Small intestine (tissue), 7 donors: ENCODE measurements at regions not wholly inside any gene's neighbourhood (a gene's known extent, or its start where the extent isn't known, plus 50 kb on each side); places are given as distances from the start of the nearest gene placed in this dataset.

ENCODE experiments used
- DNase-seq, 2 donors: peaks; one replicate each; pipeline versions ENCODE4 v3.0.0 to v3.0.0-alpha.2; 2013
- FAIRE-seq: peaks from 2 replicates; lab custom pipeline; 2012; peaks lifted over from hg19 to GRCh38; lab: Jason Lieb, UNC
- H3K27ac ChIP-seq, 3 donors: one replicate each; pipeline ENCODE4 v1.5.1; 2013; ENCODE audit warnings: low read length in 2 of 3, mild to moderate bottlenecking in 2 of 3, control low read depth in 1 of 3, inconsistent platforms in 1 of 3, low read depth in 1 of 3, moderate library complexity in 1 of 3
- H3K27me3 ChIP-seq, 3 donors: one replicate each; pipeline ENCODE4 v1.6.1; 2013; ENCODE audit warnings: low read length in 3 of 3, inconsistent platforms in 1 of 3; ENCODE audit not compliant: control insufficient read depth in 3 of 3, insufficient read depth in 3 of 3
- H3K36me3 ChIP-seq, 3 donors: one replicate each; pipeline ENCODE4 v1.6.1; 2013; ENCODE audit warnings: low read length in 3 of 3, inconsistent platforms in 1 of 3, low read depth in 1 of 3, mild to moderate bottlenecking in 1 of 3, moderate library complexity in 1 of 3; ENCODE audit not compliant: control insufficient read depth in 3 of 3, insufficient read depth in 2 of 3
- H3K4me1 ChIP-seq, 3 donors: one replicate each; pipeline ENCODE4 v1.6.1; 2013; ENCODE audit warnings: low read length in 2 of 3, inconsistent platforms in 1 of 3, low read depth in 1 of 3, mild to moderate bottlenecking in 1 of 3, moderate library complexity in 1 of 3; ENCODE audit not compliant: control insufficient read depth in 3 of 3, insufficient read depth in 2 of 3
- H3K4me3 ChIP-seq, 3 donors: one replicate each; pipeline ENCODE4 v1.5.1; 2013; ENCODE audit warnings: low read length in 3 of 3, control low read depth in 1 of 3, inconsistent platforms in 1 of 3, low read depth in 1 of 3, mild to moderate bottlenecking in 1 of 3, moderate library complexity in 1 of 3
- H3K9me3 ChIP-seq, 2 donors: one replicate each; pipeline ENCODE4 v1.6.1; 2013; ENCODE audit warnings: low read depth in 1 of 2, low read length in 1 of 2; ENCODE audit not compliant: control insufficient read depth in 2 of 2, insufficient read depth in 1 of 2
- WGBS, 3 donors: extraction: QIAGEN DNeasy Blood & Tissue Kit; methylation state at CpG; one replicate each; pipeline ENCODE4 v1.1.7; 2013; 5-methylcytosine and 5-hydroxymethylcytosine counted together
- donor health status: healthy with polysubstance abuse.
- donor health status: control.
- donor health status: control.
- donor health status: Bipolar disorder and iron deficiency.
- donor health status: healthy.

DNA sequence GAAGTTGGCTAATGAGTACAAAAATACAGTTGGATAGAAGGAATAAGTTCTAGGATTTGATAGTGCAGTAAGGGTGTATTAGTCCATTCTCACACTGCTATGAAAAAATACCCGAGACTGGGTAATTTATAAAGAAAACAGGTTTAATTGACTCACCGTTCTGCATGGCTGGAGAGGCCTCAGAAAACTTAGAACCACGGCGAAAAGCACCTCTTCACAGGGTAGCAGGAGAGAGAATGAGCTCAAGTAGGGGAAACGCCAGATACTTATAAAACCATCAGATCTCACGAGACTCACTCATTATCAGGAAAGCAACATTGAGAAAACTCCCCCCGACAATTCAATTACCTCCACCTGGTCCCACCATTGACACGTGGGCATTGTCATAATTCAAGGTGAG, 483.3 kb downstream of the TUSC7 start:
- Histone ChIP-seq H3K9me3 (no peaks in the 10 kb centered on the region), H3K27ac (no peak overlapping the region), H3K4me3 (no peak overlapping the region), H3K4me1 (no peaks in the 10 kb centered on the region), H3K36me3 (no peaks in the 10 kb centered on the region), H3K27me3 (no peaks in the 10 kb centered on the region)
- DNase-seq (no peak), FAIRE-seq (no peak)
- WGBS, 3 donors = 85 to 93% (median 89%) methylated on average over 8 of the region's 8 CpGs

DNA sequence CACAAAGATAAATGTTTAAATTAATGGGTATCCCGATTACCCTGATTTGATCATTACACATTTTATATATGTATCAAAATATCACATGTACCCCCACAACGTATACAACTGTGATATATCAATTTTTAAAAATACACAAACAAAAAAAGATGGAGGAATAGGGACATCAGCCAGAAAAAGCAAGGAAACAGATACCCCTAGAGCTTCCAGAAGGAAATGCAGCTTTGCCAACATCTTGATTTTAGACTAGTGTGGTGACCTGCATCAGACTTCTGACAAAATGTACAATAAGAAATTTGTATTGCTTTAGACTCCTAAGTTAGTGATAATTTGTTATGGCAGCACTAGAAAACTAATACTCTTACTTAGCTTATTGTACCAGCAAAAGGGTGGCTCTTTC, 483.8 kb downstream of the TUSC7 start:
- H3K4me3 ChIP-seq = no peak overlapping the region
- H3K9me3 ChIP-seq = no peaks in the 10 kb centered on the region
- no peaks in the 10 kb centered on the region for H3K4me1 ChIP-seq
- no peaks in the 10 kb centered on the region for H3K36me3 ChIP-seq
- WGBS, 3 donors = 81 to 86% (median 81%) methylated on average over 2 of the region's 2 CpGs
- no peak for DNase-seq
- no peak for FAIRE-seq
- H3K27me3 ChIP-seq = no peaks in the 10 kb centered on the region
- H3K27ac ChIP-seq = no peak overlapping the region

DNA sequence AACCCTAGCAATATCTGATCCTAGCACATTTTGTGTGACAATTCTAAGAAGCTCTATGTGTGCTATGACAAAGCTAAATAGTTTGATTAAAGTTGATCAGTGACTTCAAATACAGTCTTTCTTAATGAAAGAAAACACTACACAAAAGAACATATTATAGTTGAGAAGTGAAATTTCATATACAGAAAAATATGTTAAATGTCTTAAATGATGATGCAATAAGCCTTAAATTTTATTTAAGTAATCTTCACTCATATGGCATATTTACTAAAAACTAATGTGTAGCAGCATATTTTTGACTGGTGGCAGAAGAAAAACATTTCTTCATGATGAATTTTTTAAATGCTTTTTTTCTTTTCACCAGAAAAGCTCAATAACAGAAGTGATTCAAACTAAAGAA, 485.5 kb downstream of the TUSC7 start:
- H3K27me3 ChIP-seq = no peaks in the 10 kb centered on the region
- no peak for FAIRE-seq
- no peak overlapping the region for H3K27ac ChIP-seq
- H3K4me3 ChIP-seq = no peak overlapping the region
- no peak for DNase-seq
- peaks cover 0 to 2% (median 0%) of the 10 kb centered on the region in 3 donors for H3K4me1 ChIP-seq
- H3K9me3 ChIP-seq = no peaks in the 10 kb centered on the region
- no peaks in the 10 kb centered on the region for H3K36me3 ChIP-seq

DNA sequence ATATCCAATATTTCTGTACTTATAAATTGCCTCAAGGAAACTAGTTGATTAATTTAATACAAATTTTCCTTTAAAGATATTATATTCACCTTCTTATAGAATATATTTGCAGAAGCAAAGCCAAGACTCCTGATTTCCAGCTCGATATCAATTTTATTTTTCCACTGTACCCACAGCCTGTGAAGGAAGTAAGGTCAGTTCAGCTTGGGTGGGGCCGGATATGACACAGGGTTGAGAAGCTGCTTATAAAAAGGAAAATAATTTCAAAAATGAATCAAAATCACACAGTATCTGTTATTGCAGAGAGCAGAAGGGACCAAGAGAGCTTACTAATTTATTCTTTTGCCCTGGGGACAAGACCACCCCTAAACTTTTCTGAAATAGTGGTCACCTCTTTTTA, 491.4 kb downstream of the TUSC7 start:
- H3K27ac ChIP-seq = no peak overlapping the region
- WGBS, 3 donors = 52 to 71% (median 54%) methylated on average over 2 of the region's 2 CpGs
- no peaks in the 10 kb centered on the region for H3K36me3 ChIP-seq
- H3K27me3 ChIP-seq = no peaks in the 10 kb centered on the region
- FAIRE-seq (no peak), DNase-seq (no peak)
- H3K4me3 ChIP-seq = no peak overlapping the region
- peaks cover 0 to 12% (median 0%) of the 10 kb centered on the region in 3 donors for H3K4me1 ChIP-seq
- H3K9me3 ChIP-seq = peaks cover 0 to 4% of the 10 kb centered on the region in 2 donors

DNA sequence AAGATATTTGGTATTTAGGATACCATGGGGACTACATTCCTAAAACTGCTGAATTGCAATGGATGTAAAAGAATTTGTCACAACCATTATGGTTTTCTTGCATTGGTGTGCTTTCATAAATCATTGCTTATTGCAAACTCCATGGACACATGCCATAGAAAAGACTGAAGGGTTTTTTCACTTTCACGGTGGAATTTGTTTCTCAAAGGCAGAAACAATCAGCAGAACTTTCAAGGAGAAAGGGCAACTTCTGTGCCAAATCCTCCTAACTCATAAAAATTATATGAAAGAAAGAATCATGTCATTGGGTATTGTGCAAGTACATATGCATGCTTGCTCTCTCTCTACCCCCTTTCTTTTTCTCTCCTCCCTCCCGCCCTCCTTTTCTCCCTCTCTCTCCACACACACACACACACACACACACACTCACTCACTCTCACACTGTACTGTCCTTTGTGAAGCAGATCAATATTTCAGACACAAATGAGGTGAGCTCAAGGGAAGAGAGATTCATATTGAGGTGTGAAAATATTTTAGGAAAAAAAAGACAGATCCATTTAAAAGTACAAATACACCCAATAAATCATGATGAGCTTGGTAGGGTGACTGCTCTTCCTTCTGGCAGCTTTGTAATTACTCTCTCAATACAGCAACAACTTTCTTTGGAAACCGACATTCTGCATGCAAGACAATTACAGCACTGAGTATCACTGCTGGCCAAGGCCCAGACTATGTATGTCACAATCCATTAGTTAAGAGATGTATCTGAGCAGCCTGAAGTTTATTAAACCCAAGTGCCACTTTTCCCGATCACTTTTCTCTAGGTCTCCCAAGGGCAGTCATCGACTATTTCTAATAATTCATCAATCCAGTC, 492.6 kb downstream of the TUSC7 start:
- DNase-seq = no peak
- Histone ChIP-seq H3K4me1 (peaks cover 0 to 12% (median 0%) of the 10 kb centered on the region in 3 donors), H3K27ac (no peak overlapping the region), H3K36me3 (no peaks in the 10 kb centered on the region), H3K27me3 (no peaks in the 10 kb centered on the region), H3K4me3 (no peak overlapping the region), H3K9me3 (peaks cover 0 to 4% of the 10 kb centered on the region in 2 donors)
- WGBS, 3 donors = 66 to 89% (median 78%) methylated on average over 5 of the region's 5 CpGs
- no peak for FAIRE-seq

DNA sequence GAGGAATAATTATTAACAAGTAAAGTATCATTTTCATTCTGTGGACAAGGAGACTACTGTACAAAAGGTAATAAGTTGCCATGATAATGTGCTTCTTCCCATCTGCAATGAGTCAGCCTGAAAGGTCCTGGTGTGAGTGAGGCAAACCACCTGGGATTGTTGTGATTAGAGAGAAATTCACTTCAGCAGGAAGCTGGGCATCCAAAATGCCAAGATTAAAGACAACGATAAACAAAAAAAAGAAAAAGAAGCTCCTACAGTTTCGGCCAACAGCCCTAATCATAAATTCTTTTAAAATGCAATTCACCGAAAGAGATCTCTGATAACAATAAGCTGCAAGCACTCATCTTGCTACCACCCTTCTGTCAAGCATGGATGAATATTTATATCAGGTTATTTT, 507.8 kb downstream of the TUSC7 start:
- no peak for DNase-seq

DNA sequence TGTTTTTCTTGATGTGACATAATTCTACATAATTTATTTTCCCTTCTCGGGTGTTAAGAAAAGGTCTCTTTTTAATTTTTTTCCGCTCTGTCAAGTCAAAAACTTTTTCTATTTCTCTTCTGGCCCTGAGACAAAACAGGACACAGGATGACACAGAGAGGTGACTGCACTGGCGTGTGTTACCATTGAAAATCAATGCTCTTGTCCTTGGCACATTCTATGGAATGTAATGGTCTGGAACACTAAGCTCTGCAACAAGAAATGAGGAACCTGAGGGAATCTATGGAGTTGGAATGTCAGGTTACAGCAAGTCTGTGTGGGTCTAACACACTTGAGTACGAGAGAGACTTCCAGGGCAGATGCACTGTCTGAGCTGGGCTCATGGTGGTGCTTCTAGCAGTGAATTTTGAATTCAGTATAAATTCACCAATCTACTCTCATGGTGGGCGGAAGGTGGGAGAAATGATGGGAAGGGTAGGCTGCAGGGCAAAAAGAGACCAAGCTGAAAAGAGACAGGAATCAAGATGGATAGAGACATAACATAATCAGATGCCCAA, 508.3 kb downstream of the TUSC7 start:
- Histone ChIP-seq H3K36me3 (no peaks in the 10 kb centered on the region), H3K27ac (no peak overlapping the region), H3K4me1 (no peaks in the 10 kb centered on the region), H3K9me3 (no peaks in the 10 kb centered on the region), H3K27me3 (no peaks in the 10 kb centered on the region), H3K4me3 (no peak overlapping the region)
- DNase-seq (no peak), FAIRE-seq (no peak)
- WGBS, 3 donors = 79 to 85% (median 80%) methylated on average over 5 of the region's 5 CpGs

More for the DNA sequence above, 507.8 kb downstream of the TUSC7 start:
- H3K9me3 ChIP-seq = no peaks in the 10 kb centered on the region
- H3K27me3 ChIP-seq = no peaks in the 10 kb centered on the region
- H3K4me3 ChIP-seq = no peak overlapping the region
- H3K36me3 ChIP-seq = no peaks in the 10 kb centered on the region
- no peak for FAIRE-seq
- no peak overlapping the region for H3K27ac ChIP-seq
- 58 to 74% (median 74%) methylated on average over 3 of the region's 3 CpGs for WGBS, 3 donors
- H3K4me1 ChIP-seq = no peaks in the 10 kb centered on the region

DNA sequence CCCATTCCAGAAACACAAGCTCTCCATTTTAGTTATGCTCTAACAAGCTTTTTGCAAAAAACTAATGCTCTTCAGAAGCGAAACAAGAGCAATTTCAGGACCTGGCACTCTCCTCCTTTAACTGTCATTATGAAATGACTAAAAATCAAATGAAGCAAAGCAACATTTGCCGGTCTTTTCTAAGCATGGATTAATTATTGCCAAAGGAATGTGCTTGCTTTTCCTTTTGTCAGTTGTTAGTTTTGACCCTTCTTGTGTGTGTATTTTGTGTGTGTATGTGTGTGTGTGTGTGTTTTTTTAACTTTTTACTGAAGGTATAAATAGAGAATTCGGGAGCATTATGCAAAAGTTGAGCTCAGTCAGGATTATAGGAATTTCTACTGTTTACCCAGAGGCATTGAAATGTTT, 509.1 kb downstream of the TUSC7 start:
- no peak overlapping the region for H3K4me3 ChIP-seq
- no peaks in the 10 kb centered on the region for H3K4me1 ChIP-seq
- no peaks in the 10 kb centered on the region for H3K27me3 ChIP-seq
- no peak overlapping the region for H3K27ac ChIP-seq
- H3K9me3 ChIP-seq = no peaks in the 10 kb centered on the region
- H3K36me3 ChIP-seq = no peaks in the 10 kb centered on the region
- FAIRE-seq (no peak), DNase-seq (no peak)
- WGBS, 3 donors = 32 to 38% (median 37%) methylated on average over 3 of the region's 3 CpGs
